GM18520 (cell line): ENCODE measurements at regions not wholly inside any gene's neighbourhood (a gene's known extent, or its start where the extent isn't known, plus 50 kb on each side); places are given as distances from the start of the nearest gene placed in this dataset.

ENCODE experiments used
- ATAC-seq: cut with Tn5 transposase; IDR thresholded peaks from one replicate; pipeline ENCODE4 v1.9.1; 2021; ENCODE audit not compliant: unreplicated experiment

DNA sequence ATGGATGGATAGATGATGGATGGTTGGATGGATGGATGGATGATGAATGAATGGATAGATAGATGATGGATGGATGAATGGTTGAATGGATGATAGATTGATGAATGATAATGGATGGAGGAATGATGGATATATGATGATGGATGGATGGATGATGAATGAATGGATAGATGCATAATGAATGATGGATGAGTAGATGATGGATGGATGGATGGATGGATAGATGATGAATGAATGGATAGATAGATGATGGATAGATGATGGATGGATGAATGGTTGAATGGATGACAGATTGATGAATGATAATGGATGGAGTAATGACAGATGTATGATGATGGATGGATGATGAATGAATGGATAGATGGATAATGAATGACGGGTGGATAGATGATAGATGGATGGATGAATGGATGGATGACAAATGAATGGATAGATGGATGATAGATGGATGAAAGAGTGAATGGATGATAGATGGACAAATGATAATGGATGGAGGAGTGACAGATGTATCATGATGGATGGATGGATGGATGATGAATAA is 1466.5 kb downstream of the BRD1 start:
- no peak for ATAC-seq

DNA sequence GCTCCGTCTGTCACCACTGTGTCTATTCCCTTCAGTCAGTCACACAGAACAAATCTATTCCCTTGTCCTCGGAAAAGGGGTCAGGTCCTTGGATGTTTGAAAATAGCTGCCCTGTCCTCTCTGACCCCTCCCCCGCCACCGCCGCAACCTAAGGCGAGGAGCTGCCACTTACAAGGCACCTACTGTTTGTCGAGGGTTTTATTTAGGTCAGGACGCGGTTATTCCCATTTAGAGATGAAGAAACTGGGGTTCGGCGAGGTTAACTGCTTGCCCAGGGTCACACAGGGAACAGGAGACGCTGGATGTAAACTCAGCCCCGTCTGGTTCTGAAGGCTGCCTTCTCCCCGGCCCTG is 1468.1 kb downstream of the BRD1 start:
- ATAC-seq = no peak

DNA sequence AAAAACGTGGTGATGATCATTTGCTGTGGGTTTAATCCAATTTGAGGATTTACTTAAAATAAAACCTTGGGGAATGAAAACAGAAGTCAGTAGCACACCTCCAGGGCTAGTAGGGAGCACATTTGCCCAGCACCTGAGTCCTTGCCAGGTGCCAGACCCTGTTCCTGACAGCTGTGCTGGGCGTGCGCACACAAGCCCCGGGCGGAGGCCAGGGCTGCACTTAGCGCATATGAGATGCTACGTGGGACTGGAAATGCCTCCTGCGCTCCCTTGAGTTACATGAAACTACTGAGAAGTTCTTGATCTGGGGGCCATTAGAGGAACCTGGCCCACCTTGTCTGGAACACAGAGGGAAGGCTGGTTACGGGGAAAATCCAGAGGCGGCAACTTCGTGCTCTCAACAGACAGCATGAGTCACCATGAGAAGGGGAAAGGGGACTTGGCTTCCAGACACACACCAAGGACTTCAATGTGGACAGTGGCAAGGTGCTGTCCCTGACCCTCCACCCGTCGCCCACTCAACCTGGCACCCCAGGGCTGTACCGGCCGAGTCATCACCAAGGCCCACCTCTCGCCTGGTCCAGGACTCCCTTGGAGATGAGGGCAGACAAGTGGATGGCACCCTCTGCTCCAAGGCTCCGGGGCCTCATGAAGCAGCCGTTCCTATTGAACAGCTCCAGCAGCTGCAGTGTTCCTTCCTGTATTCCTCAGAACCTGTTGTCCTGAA is 1468.6 kb downstream of the BRD1 start:
- no peak for ATAC-seq

DNA sequence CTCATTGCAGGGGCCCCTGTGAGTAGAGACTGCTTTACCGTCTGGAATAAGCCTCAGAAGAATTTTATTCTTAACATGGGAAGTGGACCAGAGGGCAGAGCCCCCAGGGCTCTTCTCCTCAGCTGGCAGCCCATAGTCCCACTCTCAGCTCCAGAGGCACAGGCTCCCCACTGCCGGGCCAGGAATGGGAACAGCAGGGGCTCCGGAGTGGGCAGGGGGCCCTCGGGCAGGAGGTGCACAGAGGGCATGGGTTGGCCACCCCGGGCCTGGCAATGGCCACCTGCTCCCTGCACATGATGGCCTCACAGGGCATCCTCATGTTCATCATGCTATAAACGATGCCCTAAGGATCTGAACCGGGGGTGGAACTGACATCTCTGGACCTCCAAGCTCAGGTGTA is 1469.7 kb downstream of the BRD1 start:
- no peak for ATAC-seq

DNA sequence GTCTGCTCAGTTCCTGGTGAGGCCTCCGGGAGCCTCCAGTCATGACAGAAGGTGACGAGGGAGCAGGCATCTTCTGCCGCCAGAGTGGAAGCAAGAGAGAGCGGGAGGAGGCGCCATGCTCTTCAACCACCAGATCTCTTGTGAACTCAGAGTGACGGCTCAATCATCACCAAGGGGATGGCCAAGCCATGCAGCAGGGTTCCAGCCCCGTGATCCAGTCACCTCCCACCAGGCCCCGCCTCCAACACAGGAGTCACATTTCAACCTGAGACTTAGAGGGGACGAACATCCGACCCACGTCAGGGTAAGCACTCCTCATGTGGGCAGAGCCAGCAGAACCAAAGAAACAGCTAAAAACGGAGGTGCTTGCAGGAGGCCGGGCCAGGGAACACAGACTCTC is 1470.5 kb downstream of the BRD1 start:
- no peak for ATAC-seq

DNA sequence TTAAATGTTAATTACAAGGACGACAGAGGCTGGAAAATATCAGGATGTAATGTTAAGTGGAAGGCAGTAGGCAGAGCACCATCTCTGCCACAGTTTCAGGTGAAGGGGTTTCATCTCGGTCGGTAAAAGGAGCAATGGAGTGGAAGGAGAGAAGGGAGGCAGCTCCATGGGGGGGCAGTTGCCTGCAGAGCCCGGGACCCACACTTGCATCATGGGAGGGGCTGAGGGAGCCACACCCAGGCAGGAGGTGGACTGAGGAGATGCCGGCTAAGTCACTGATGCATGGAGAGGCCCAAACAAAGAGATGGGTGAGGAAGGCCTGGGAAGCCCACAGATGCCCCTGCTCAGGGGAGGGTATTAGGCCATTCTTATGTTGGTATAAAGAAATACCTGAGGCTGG is 1470.9 kb downstream of the BRD1 start:
- no peak for ATAC-seq

DNA sequence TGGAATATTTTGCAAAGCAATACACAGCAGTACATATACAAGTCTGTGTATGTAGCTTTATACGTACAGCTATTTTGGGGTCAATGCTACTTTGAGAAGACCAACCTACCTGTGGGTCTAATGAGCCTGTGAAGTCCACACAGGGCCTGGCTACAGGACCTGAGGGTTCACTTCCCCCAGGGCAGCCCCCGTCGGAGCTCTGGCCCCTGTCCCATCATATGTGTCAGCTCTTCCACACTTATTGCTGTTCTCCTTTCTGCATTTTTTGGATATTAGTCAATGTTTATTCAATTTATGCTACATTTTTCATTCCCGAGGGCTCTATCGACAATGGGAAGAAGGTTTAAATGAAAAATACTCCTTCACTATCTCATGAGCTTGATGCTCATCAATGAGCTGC is 1473.6 kb downstream of the BRD1 start:
- ATAC-seq = no peak

DNA sequence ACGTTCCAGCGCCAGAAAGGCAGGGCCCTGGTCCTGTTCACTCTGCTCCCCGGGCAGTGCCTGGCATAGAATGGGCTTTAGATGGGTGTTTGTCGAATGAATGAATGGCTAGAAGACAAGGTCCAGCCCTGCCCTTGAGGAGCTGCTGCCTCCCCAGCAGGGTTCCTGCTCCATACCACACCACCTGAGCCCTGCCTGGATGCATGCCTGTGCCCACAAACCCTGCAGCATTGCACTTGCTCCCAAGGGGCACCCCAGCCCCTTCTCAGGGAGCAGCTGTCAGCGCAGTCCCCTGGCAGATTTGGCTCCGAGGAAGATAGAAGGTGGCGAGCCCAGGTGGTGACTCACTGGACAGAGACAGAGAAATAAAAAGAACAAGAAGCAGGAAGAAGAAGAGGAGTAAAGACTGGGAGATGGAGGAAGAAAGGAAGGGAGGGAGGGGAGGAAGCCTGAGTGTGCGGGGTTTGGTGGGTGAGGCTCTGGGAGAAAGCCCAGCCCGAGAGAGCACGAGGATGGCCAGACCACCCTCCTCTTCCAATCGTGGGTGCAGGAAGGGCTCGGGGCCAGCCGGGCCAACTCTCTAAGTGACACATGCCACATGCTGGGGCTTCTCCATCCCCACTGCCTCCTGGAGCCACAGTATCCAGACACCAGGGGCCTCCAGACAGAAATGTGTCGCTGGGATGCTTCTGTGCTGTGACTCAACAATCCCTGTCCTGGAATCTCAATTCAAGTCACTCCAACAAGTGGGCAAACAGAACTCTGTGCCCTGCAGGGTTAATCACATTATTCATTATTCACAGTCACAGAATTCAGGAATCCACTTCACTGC is 1474.3 kb downstream of the BRD1 start:
- ATAC-seq = no peak

DNA sequence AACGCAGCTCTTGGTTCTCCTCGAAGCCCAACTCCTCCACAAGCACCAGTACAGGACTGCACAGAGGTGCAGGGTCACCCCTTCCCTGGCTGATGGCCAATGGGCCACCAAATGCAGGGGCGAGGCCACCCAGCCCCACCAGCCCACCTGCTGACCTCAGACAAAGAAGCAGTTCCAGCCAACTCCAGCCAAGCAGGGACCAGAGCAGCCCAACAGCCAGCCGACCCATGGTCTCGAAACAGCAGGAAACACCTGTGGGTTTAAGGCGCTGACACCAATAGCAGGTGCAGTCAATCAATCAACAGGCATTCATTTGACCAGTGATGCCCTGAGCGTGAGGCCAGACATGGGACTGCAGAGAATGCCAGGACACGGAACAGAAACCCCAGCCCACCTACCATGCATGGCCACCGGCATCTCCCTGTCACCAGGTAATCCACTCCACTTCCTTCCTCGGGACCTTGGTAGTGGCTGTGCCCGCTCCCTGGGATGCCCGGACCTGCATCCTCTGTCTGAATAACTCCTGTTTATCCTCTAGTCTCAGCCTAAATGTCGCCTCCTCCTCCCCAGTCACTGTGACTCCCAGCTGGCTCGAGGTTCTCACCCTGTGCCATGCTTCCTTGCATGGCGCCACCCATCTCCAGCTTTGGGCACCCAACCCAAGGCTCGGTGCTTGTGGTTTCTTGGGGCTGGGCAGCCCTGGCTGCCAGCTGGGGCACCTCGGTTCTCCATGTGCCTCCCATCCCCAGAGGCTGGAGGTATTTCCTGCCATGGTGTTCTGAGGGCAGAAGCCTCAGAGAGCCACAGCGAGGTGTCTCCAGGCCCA is 1475.4 kb downstream of the BRD1 start:
- ATAC-seq = no peak

DNA sequence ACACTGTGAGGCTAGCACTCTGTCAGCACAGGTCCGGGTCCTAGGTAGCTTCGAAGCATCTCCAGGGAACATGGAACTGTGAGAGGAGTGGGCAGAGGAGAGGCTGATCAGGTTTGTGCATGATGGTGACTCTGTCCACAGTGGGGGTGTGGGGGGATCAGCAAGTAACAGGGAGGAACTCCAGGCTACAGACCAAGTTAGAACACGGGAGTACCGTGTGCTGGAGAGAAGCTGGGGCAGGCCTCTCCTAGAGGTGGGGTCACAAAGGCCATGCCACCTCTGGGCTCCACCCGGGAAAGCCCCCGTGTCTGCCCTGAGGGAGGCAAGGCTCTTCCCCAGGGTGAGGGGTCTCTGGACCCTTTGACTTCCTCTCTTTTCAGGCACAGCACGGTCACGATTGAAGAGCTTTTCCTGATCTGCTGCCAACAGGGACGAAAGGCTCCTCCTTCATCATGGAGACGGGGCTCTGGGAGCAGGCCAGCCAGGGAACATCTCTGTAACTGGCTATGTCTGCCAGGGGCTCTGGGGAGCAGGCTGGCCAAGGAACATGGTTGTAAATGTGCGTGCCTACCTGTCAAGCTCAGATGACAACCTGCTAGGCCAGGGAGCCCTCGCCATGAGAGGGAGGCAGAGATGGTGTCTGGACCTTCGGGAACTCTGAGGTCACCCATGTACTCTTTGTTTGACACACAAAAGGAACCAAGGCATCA is 1476.1 kb downstream of the BRD1 start:
- ATAC-seq = no peak

DNA sequence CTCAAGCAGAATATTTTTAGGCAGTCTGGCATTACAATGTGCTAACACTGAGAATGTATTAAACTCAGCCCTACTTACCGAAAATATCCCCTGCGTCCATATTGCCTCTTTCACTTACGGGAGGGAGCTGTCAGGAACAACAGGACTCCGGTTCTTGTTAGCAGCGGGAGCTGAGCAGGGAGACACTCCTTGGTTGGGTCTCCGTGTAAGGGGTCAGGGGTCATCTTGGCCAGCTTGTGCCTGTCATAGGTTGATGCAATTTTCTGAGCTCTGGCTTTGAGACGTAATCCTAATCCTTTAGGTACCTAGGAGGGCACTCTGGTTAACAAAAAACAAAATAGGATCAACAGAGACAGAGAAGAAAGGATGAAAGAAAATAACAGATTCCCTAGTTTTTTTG is 1477.2 kb downstream of the BRD1 start:
- no peak for ATAC-seq

DNA sequence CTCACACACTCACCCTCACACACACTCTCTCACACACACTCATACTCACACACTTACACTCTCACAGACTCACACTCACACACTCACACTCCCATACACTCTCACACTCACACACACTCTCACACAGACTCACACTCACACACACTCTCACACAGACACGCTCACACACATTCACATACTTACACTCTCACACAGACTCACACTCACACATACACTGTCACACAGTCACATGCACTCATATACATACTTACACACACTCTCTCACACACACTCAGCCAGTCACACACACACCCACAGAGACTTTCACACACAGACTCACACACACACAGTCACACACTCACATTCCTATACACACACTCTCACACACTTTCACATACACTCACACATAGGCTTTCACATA is 1478.8 kb downstream of the BRD1 start:
- ATAC-seq = no peak

DNA sequence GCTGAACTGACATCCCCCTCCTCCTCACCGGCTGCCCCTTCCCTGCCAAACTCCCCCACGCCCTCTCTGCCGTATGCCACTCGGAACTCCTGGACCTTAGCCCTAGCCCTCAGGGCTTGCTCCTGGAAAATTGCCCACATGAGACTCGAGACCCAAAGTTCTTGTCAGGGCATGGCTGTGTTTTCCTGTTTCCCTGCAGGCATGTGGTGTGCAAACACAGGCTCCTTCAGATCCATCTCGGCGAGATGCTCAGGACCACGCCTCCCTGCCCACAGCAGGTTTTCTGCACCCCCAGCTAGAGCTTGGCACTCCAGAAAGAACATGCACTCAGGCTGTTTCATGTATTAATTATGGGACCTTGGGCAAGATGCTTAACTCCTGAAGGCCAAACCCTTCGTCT is 1480.4 kb downstream of the BRD1 start:
- no peak for ATAC-seq

DNA sequence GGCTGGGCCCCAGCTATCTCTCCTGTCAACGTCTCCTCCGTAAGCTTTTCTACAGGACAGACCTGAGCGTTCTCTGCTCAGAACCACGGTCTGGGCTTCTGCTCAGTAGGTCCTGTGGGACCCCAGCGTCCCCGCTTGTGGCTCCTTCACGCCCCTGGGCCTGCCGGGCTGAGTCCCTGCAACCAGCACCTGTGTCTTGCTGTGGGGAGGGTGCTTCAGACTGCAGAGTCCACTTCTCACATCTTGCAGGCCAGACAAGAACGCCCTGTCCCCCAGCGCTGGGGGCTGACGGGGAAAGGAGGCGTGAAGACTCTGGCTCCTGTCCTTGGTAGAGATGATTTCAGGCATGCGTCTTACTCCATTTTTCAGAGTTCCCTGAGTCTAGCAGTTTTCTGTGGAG is 1480.8 kb downstream of the BRD1 start:
- no peak for ATAC-seq

DNA sequence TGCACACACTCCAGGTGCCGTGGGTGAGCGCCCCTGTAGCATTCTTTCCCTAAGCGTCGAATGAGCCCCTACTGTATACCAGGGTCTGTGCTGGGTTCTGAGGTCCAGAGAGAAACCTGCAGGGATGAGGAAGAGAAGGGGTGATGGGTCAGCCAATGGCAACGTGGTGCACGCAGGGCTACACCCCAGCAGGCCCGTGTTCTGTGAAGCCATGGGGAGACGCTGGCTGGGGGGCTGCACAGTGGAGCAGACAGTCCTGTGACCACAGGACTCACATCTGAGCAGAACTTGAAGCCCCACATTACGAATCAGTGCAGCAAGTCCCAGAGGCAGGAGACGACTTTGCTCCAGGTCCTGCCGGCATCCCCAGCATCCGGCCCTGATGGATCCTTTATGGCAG is 1481.4 kb downstream of the BRD1 start:
- no peak for ATAC-seq

DNA sequence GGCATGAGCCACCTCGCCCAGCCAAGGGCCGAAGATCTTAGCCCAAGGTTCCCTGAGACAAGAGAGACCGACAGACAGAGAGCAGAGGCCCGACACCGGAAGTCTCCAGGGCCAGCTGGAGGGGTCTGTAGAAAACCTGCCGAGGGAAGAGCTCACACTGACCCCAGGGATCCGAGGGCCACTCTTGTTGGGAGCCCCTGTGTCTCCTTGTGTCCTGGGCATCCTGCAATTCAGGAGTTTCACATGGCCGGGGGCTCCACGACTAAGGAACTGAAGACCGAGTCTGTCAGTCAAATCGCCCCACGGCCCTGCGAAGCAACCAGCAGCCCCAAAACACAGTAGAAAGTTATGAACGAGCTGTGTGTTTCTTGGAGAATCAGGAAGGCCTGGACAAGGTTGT is 1482.0 kb downstream of the BRD1 start:
- no peak for ATAC-seq

DNA sequence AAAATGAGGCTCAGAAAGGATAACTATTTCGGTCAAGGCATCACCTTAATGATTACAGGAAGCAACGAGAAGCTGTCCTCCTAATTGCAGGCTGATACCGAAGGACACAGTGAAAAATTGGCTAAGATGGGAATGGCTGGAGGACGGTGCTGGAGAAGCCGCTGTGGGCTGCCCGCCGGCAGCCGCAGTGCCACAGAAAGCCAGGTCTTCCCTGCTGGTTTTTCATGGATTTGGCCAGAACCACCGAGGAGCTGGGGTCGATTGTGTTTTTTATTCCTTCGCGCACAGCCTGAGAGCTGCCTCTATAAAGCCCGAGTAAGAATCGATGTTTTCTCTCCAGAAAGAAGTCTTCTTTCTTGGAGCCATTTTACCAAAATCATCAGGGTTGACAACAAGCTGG is 1484.2 kb downstream of the BRD1 start:
- no peak for ATAC-seq

DNA sequence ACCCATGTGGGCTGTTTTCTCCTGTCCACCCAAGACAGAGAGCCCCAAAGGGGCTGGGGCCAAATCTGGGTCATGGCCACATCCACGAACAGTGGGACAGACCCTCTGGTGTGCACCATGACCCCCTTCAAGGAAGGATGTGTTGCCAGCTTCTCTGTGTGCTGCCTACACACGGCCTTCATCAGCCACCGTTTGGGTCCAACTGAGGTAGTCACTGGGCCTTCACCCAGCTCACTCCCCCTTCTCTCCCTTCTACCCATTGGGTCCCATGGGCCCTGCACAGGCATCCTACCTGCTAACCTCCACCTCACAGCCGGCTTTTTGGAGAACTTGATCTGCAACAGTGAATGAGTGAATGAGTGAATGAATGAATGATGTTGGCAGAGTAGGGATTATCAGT is 1484.9 kb downstream of the BRD1 start:
- ATAC-seq = no peak

DNA sequence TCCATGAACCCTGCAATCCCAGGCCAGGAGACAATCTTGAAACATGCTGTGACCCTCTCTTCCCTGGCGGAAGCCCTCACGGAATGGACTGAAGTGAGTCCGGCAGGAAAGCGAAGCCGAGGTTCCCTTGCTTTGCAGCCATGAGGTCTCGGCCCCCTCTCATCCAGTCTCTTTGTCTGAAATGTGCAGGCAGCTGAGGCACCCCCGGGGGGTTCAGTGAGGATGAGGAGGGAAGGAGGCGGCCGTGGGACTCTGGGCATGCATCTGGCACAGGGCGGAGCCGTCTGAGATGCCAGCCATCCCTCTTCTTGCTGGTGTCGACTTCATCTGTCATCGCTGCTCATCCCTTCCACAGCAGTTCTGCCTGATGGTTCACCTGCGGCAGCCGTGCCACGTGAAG is 1485.7 kb downstream of the BRD1 start:
- no peak for ATAC-seq

DNA sequence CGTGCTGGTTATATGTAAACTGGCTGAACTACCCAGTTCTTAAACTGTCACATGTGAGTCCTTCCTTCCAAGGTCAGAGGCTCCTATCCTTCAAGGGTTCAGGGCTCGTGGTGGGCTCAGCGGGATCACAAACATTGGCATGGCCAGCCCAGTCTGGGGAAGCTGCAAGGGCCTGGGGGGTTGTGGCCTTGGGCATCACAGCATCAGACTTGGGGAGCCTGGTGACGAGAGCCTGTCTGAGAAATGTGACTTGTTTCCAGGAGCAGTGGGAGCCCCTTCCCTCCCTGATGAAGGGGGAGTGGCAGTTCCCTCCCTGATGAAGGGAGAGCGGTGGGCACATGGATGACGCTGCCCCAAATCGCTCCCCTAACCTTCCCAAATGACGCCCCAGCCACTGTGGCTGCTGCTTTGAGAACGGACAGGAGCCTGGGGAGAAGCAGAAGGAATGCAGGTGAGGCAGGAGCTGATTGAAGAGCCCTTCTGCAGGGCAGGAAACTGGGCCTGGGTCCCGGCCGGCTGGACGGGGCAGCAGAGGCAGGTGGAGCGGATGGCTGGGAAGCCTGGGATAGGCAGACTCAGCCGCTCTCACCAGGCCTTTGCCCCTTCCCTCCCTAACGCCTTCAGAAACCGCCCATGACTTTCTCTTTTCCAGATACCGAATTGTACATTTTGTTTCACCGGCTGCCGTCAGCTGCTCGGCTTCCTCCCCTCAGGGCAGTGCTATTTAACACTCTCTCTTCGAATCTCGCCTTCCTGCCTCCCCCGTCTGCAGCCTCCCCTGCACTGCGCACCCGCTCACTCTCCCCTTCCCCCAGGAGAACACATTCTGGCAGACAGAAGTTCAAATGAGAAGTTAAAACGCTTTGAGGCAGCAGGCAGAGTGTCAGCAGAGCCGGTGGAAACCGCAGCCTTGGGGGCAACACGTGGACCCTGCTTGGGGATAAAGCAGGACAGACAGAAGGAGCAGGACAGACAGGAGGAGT is 1486.7 kb downstream of the BRD1 start:
- ATAC-seq = no peak
